Omental fat pad (tissue), 3 donors: ENCODE measurements at regions not wholly inside any gene's neighbourhood (a gene's known extent, or its start where the extent isn't known, plus 50 kb on each side); places are given as distances from the start of the nearest gene placed in this dataset.
"Not testable (repeated sequence)": the region's sequence is repeated elsewhere in the genome, so short reads cannot be mapped to it uniquely, and the experiment has no call there.

Experiments used
- ATAC-seq: fragments of 150-250 bp; one replicate; pipeline ENCODE4 v1.9.1; 2016; ENCODE audit warnings: mild to moderate bottlenecking, moderate library complexity; ENCODE audit not compliant: low FRiP score
- DNase-seq: peaks from one replicate; pipeline ENCODE4 v3.0.0-alpha.2; 2019; ENCODE audit warnings: low spot score
- CTCF ChIP-seq, 3 donors: fragments of 450-650 bp; IDR thresholded peaks; one replicate each; pipeline ENCODE4 v1.5.1; 2016 to 2017; ENCODE audit warnings: antibody characterized with exemption in 3 of 3, mild to moderate bottlenecking in 3 of 3, moderate library complexity in 2 of 3

GRCh38 chr19:31055454-31055853 is 293.8 kb downstream of the TSHZ3 start:
- ATAC-seq (no peak), DNase-seq (no peak)
- TF ChIP-seq CTCF (IDR thresholded peaks at IDR 0.05): no peak

GRCh38 chr19:31054430-31054829 is 294.8 kb downstream of the TSHZ3 start:
- no peak for TF ChIP-seq CTCF (IDR thresholded peaks at IDR 0.05)
- DNase-seq (no peak), ATAC-seq (no peak)

GRCh38 chr19:31049431-31049830 is 299.8 kb downstream of the TSHZ3 start:
- DNase-seq (no peak), ATAC-seq (no peak)
- no peak for TF ChIP-seq CTCF (IDR thresholded peaks at IDR 0.05)

GRCh38 chr19:31046024-31046423 is 303.2 kb downstream of the TSHZ3 start:
- no peak for DNase-seq
- ATAC-seq: no peak
- no peak for TF ChIP-seq CTCF (IDR thresholded peaks at IDR 0.05)

- TF ChIP-seq CTCF (IDR thresholded peaks at IDR 0.05): no peak
- ATAC-seq: no peak
- DNase-seq: no peak
Measured at GRCh38 chr19:31041461-31041860, 307.8 kb downstream of the TSHZ3 start.

GRCh38 chr19:31039151-31039550 is 310.1 kb downstream of the TSHZ3 start:
- DNase-seq (no peak), ATAC-seq (no peak)
- TF ChIP-seq CTCF (IDR thresholded peaks at IDR 0.05): no peak

DNA sequence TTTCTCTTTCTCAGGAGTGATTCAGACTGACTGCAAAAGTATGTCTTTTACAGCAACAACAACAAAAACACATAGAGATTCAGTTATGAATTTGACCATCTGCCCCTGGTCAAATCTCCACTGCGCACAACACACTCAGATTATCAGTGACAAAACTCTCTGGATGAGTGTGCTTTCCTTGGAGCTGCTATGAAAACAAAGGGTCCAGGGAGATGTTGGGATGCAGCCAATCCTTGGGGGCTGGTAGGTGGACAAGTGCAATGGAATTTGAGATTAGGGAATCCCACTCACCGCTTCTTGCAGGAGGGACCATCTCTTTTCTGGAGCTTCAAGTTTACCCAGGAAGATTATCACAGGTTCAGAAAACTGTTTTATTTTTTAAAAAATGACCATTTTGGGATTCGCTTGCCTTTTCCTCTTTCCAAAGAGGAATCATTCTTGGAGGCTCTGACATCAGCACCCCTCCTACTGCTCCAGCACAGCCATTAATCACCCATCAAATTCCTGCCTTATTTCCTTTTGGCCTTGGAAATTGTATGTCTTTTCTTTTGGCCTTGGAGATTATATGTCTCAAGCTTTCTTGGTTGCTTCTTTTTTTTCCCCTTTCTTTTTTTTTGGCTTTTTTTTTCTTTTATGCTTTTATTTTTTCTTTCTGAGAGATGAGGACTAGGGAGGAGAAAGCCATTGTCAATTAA is 311.8 kb downstream of the TSHZ3 start:
- DNase-seq: no peak
- no peak for ATAC-seq

DNA sequence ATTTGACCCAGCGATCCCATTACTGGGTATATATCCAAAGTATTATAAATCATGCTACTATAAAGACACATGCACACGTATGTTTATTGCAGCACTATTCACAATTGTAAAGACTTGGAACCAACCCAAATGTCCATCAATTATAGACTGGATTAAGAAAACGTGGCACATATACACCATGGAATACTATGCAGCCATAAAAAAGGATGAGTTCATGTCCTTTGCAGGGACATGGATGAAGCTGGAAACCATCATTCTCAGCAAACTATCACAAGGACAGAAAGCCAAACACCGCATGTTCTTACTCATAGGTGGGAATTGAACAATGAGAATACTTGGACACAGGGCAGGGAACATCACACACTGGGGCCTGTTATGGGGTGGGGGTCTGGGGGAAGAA is 317.8 kb downstream of the TSHZ3 start:
- DNase-seq, ATAC-seq: not testable (repeated sequence)

More for the DNA sequence above, 311.8 kb downstream of the TSHZ3 start:
- TF ChIP-seq CTCF (IDR thresholded peaks at IDR 0.05): no peak
